VCaP (cell line): ENCODE measurements at regions not wholly inside any gene's neighbourhood (a gene's known extent, or its start where the extent isn't known, plus 50 kb on each side); places are given as distances from the start of the nearest gene placed in this dataset.

Experiments
- H3K27ac ChIP-seq: fragments of 450-650 bp; 2 replicates; pipeline ENCODE4 v1.5.1; 2017
- TF ChIP-seq, protein P1 (sequence below): fragments of 450-650 bp; conservative IDR thresholded peaks from 2 replicates; pipeline ENCODE4 v1.5.1; 2017; ENCODE audit warnings: mild to moderate bottlenecking, moderate library complexity

DNA sequence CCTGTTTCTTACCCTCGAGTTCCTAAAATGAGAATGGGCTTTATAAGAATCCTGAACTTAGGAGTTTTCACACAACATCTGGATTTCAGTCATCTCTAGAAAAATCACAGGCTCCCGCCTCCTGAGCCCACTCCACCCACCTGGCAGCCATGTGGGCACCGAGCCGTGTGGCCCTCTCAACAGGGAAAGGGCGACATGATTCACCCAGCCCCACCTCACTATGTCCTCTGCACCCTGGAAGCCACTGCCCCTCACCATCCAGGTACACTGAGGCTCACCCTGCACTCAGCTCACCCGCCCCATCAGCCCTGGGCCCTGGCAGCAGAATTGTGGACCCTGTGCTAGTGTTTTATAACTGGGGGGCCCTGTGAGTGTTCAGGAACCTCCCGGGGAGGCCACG is 101.5 kb downstream of the SHANK2 start:
- TF ChIP-seq, protein P1, sequence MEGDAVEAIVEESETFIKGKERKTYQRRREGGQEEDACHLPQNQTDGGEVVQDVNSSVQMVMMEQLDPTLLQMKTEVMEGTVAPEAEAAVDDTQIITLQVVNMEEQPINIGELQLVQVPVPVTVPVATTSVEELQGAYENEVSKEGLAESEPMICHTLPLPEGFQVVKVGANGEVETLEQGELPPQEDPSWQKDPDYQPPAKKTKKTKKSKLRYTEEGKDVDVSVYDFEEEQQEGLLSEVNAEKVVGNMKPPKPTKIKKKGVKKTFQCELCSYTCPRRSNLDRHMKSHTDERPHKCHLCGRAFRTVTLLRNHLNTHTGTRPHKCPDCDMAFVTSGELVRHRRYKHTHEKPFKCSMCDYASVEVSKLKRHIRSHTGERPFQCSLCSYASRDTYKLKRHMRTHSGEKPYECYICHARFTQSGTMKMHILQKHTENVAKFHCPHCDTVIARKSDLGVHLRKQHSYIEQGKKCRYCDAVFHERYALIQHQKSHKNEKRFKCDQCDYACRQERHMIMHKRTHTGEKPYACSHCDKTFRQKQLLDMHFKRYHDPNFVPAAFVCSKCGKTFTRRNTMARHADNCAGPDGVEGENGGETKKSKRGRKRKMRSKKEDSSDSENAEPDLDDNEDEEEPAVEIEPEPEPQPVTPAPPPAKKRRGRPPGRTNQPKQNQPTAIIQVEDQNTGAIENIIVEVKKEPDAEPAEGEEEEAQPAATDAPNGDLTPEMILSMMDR: no peak
- peak overlapping the region; percentile 98 for H3K27ac ChIP-seq

DNA sequence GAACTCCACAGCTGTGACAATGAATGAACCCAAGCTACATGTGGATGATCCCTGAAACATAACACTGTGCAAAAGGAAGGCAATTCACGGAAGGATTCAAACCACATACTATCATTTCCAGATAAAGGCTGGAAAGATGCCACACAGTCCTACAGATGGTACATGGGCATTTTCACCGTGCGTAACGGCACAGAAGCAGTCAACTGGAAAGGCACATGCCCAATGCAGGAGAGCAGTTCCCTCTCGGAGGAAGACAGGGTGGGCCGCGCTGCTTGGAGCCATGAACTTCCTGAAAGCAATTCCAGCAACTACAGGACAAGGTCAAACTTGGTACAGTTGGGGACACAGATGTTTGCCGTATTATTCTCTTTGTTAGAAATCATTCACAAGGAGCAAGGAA is 103.7 kb downstream of the SHANK2 start:
- H3K27ac ChIP-seq: no peak overlapping the region
- TF ChIP-seq, protein P1: no peak

DNA sequence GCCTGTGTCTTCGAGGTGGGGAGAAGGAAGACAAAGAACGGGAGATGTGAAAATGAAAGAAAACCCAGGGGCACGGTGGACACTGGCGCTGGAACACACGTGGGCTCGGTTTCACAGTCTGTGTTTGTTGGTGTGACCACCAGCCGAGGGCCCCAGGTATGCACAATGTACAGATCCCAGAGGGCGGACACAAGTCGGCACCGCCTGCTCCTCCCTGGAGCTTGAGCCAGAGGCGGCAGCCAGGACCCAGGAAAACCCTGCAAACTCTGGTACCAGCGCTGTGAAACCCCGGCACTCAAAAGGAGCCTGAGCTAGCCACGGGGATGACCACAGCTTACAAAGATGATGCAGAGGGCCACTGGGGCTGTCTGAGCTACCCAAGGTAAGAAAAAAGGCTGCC is 105.0 kb downstream of the SHANK2 start:
- no peak overlapping the region for H3K27ac ChIP-seq
- TF ChIP-seq, protein P1: no peak

DNA sequence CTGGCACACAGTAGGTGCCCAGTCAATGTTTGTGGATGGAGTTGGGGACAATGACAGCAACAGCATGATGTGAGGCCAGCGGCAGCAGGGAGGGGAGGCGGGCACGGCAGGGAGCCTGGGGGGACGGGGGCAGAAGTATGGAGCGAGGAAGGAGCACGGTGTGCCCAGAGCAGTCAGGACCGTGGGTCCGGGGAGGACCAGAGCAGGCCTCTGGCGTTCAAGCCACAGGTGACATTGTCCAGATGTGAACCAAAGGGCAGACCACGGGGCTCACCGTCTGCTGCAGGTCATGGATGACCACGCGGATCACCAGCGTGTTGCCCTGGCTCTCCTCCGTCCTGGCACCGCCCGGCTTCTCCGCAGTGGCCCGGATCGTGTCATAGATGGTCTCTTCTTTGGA is 105.5 kb downstream of the SHANK2 start:
- no peak overlapping the region for H3K27ac ChIP-seq
- TF ChIP-seq, protein P1: no peak

DNA sequence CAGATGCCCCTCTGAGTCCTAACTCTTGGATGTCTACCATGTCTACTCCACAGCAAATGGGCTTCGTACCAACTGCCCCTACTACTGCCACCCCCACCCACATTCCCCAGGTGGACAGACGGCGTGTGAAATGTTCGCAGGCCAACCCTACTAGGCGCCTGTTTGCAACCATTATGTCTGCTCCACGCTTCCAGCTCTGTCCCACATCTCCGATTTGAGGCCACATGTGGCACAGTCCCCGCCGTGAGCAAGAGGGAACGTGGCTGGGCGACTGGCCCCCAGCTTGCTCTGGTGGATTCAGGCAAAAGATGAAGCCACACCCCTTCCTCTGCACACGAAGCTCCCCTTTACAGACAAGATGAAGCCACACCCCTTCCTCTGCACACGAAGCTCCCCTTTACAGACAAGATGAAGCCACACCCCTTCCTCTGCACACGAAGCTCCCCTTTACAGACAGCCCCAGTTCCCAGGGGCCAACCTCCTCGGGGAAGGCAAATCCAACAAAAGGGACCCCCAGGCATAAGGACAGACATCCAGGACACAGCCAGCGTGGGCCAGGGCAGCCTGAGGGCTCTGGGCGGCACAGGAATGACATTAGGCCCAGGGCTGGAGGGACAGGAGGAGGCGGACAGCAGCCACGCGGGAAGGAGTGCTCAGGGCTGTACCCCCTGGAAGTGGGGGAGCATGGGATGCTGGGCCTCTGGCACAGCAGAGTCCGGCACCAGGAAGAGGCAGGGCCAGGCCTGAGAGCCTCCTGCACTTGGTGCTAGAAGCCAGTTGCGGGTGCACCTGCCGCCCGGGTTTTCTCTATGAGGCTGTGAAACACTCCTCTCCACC is 106.2 kb downstream of the SHANK2 start:
- TF ChIP-seq, protein P1: no peak
- no peak overlapping the region for H3K27ac ChIP-seq

DNA sequence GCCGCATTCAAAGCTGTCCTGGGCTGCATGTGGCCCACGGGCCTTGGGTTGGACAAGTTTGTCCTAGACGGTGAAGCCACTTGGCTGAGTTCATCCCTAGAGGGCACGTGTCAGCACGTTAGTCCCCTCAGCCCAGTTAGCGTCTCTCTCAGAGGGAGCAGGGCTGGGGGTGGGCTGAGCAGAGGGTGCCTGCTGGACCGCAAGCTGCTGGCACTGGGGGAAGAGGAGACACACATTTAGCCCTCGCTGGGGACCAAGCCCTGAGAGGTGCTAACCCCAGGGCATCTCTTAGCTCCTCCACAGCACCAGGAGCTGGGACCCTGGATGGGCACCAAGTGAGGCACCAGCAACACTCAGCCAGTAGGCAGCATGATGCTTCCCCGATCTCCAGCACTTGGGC is 107.0 kb downstream of the SHANK2 start:
- TF ChIP-seq, protein P1: no peak
- H3K27ac ChIP-seq: no peak overlapping the region

DNA sequence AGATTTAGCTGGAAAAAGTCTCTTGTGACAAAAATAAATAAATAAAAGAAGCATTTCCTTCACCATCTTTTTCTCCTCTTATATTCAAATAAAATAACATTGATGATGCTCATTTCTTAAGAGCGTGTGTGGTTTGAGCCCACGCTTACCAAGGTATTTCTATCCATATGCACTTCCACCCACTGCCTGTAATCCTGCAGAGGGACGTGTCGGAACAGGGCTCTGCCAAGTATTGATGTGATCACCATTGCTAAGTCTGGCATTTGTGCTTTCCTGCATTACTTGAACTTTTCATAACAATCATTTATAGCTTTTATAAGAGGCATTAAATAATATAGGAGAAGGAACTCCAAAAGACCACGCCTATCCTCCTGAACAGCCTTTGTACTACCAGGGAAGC is 107.6 kb downstream of the SHANK2 start:
- TF ChIP-seq, protein P1: no peak

More for the DNA sequence above, 107.6 kb downstream of the SHANK2 start:
- no peak overlapping the region for H3K27ac ChIP-seq
